ENCODE measurements at regions not wholly inside any gene's neighbourhood (a gene's known extent, or its start where the extent isn't known, plus 50 kb on each side); places are given as distances from the start of the nearest gene placed in this dataset.
"Not testable (repeated sequence)": the region's sequence is repeated elsewhere in the genome, so short reads cannot be mapped to it uniquely, and the experiment has no call there.

DNA sequence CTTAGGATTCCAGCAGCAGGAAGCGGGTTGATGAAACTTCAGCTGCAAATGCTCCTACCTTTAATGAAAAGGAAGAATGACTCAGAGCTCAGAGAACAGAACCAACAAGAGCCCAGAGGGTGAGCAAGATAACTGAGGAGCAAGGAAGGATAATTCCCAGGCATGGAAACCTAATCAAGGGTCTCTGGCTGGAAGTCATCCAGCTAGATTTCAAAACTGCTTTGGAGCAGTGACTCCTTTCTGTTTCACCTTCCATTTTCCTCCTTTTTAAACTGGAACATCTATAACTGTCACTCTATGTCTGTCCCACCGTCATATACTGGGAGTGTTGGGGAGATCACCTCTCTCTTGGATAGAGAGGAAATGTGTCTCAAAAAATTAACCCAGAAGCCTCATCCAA, 148.4 kb upstream of the RAB6C start:
- no peak for DNase-seq

DNA sequence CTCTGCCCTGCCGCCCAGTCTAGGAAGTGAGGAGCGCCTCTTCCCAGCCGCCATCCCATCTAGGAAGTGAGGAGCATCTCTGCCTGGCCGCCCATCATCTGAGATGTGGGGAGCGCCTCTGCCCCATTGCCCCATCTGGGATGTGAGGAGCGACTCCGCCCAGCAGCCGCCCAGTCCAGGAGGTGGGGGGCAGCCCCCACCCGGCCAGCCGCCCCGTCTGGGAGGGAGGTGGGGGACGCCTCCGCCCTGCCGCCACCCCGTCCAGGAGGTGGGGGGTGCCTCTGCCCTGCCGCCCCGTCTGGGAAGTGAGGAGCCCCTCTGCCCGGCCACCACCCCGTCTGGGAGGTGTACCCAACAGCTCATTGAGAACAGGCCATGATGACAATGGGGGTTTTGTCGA, 146.0 kb upstream of the RAB6C start:
- not testable (repeated sequence) for DNase-seq

DNA sequence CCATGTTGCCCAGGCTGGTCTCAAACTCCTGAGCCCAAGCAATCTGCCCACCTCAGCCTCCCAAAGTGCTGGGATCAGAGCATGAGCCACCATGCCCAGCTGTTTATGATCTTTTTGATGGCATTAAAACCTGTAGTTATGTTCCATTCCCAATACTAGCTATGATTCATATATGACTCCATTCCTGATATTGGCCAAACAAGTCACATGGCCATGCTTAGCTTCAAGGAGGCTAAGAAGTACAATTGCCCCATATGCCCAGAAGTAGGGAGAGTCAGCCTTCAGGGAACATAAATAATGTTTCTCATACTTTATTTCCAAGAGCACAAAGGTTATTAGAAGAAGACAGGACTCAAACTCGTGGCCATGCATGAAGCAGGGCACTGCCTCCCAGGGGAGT, 132.4 kb upstream of the RAB6C start:
- no peak for DNase-seq

DNA sequence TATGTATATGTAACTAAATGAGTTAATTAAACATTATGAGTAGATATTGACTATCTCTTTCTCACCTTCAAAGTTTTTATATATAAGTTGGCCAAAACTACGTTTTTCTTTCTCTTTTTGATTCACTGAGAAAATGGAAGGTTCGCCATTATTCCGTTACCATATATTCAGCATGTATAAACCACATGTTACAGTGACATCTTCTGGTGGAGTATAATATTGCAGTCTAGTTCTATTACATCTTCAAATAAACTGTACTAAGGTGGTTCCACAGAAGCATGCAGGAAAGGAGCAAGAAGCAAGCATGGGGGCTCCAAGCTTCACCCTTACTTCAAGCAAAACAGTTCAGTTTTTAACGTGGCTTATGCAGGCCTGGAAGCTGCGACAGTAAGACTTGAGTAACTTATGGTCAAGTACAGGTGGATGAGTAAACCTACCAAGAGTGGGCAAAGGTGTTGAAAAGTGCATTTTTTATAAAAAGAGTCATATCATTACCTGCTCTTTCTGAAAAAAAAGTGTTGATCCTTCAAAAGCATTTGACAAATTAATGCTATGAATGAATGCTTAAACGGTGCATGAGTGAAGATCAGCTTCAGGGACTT, 129.8 kb upstream of the RAB6C start:
- no peak for DNase-seq

DNA sequence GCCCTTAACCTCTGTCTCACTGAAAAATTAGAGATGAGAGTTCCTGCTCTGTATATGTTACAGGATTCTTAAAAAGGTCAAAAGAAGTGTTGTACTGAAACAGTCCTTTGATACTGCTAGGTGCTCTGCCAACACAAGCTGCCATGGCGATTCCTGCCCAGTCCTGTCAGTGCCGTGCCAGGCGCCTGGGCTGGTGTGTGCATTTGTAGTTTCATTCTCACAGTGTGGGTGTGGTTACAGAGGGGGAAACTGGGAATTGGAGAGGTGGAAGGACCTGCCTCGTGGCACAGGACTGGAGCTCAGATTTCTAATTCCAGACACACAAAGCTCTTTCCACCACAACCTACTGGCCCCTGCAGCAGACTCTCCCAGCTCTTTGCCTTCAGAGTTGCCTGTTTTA, 122.3 kb upstream of the RAB6C start:
- DNase-seq = no peak

- DNase-seq = no peak
Measured at GRCh38 chr2:129859175-129859574, 120.3 kb upstream of the RAB6C start.

- no peak for DNase-seq
Measured at GRCh38 chr2:129860088-129860487, 119.4 kb upstream of the RAB6C start.

- DNase-seq = no peak
Measured at GRCh38 chr2:129861666-129862288, 117.7 kb upstream of the RAB6C start.

DNA sequence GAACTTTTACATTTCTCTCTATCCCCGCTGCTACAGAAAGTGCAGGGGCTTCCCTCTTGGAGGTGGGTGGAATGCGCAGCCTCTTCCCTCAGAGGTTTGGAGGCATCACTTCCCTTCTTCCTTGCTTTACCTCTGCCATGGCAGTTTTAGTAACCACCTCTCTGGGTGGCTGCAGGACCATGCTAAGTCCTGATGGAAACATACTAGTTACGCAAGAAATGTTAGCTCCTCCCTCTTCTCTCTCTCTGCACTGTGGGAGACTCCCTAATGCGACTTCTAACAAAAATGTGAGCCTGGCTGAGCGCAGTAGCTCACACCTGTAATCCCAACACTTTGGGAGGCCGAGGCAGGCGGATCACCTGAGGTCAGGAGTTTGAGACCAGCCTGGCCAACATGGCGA, 116.8 kb upstream of the RAB6C start:
- DNase-seq = no peak

DNA sequence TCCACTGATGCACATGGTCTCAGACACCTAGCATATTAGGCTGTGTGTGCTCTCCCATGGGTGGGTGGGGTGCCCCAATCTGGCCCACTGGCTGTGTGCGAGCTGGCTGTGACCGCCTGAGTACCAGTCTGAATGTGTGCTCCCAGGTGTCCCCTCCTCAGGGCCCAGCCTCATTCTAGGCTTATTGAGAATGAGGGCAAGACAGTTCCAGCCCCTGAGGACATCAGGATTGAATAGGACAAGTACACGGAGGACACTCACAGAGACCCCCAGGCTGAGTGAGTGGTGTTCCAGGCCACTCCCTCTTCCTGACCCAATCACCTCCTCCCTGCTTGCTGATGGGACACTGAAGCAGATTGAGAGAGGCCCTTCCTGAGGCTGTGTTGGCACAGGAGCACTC, 116.1 kb upstream of the RAB6C start:
- no peak for DNase-seq

DNA sequence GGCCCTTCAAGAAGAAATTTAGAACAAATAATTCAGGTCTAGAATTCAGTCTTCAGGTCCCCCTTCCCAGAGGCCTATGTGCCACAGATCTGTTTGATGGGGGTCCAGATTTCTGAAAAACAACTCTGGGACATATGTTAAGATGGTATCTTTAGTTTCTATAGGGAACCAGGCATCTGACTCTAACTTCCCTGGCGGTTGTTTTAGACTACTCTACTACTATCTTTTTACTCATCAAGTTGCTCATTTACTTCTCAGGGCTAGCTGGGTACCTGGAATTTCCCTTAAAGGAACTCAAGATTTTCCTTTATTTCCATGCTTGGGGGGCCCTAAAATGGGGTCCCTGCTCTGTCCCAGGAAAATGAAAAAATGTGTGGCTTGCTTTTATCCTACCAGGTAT, 114.7 kb upstream of the RAB6C start:
- DNase-seq = no peak

GRCh38 chr2:129865976-129866375, 113.5 kb upstream of the RAB6C start:
- DNase-seq = no peak

GRCh38 chr2:129866391-129866790, 113.1 kb upstream of the RAB6C start:
- DNase-seq = no peak

GRCh38 chr2:129868151-129868550, 111.3 kb upstream of the RAB6C start:
- DNase-seq = no peak

DNA sequence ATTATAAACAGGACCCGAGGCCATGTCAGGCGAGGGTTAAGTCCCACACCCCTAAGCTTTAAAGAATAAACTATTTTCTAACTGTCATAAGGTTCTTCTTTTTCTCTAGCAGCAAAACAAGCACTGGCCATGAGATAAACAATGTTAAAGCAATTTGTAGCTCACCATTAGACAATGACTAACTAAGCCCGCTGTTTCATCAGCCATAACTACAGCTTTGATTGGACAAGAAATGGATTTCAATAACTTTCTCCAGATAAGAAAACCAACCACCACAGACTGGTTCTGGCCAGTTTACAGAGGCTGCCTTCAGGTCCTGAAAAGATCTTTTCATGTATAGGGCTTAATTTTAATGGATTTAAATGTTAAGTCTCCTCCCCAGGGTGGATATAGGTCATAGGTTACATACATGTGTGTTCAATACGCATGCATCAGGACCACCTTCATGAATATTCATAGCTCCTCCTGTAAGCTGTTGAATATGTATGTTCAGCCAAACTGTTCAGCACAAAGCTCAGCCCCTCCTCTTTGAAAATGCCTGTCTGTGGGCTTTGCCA, 108.7 kb upstream of the RAB6C start:
- no peak for DNase-seq

GRCh38 chr2:129872446-129872845, 107.0 kb upstream of the RAB6C start:
- no peak for DNase-seq

- no peak for DNase-seq
Measured at GRCh38 chr2:129876541-129876940, 102.9 kb upstream of the RAB6C start.

GRCh38 chr2:129877289-129877741, 102.2 kb upstream of the RAB6C start:
- peak; percentile 78 for DNase-seq

DNA sequence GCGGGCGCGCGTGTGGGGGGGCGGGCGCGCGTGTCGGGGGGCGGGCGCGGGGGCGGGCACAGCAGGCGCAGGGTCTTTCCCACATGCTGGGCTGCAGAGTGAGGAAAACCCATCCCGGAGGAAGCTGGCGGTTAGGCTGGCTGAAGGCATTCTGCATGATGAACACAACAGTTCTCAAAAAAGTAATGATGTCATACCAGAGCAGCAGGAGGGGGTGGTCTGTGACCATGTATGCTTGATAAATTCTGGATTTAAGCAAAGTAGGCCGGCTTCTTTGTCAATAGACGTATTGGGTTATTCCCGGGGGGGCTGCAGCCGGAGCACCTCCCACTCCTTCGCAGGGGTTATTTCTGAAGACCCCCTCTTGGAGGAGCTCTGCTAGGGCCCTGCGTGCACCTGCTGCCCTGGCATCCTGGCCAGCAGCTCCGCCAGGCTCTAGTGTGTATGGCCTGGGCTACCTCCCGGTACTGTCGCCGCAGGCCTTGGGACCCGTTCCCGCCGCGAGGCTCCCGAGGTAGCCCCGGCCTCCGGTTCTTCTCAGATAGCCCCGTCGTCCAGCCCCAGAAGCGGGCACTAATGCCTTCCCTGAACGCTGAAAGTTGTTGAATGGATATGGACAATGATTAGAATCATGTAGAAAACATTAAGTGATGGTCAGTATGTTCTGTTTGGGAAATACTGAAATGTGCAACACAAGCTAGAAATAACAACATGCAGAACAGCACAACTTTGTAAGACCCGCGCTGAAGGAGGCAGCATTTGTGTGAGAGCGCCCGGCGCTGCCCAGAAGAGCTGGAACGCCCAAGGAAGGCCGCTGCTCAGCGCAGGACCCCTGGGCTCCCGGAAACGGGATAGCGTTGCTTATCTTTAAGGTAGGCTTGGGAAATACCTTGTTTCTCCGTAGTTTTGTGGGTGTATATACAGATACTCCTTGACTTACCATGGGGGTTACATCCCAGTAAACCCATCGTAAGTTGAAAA, 101.4 kb upstream of the RAB6C start:
- DNase-seq = no peak

DNA sequence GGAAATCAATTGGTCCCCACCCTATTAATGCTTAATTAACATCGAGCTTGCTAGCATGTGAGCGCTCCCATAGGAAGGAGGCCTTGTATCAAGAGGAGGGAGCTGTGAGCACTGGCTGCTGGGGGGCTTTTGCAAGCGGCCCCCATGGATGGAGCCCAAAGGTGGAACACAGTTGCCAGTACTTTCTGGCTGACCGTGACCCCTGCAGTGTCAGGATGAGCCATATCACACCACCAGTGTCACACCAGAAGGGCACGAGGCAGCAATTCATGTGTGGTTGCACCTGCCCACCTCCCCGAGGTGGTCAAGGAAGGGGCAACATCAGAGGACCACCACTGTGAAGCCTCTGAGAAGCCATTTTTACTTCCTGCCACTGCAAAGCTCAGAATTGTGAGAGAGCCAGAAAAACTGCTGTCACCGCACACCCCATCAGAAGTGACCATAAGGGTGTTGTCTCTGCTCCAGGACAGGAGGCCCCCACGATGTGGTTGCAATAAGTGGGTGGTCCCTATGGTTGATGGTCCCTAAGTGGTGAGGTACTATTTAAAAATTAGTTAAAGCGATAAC, 99.8 kb upstream of the RAB6C start:
- DNase-seq = no peak

DNA sequence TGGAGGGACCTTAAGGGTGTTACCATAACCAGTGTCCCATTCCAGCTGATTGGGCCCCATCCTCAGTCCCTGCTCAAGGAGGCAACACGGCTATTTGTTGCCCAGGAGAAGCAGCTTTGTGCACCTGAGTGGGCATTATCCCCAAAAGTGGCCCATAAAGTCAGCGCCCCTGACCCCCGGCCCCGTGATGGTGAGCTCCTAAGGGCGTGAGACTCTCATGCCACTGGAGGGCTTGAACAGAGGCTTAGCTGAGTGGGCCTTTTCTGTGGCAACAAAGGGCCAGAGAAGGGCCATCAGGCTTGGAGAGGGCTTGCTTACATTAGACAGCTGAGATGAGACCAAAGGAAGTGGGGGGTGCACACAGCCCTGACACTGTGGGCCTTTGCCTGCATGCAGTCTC, 99.2 kb upstream of the RAB6C start:
- no peak for DNase-seq

DNA sequence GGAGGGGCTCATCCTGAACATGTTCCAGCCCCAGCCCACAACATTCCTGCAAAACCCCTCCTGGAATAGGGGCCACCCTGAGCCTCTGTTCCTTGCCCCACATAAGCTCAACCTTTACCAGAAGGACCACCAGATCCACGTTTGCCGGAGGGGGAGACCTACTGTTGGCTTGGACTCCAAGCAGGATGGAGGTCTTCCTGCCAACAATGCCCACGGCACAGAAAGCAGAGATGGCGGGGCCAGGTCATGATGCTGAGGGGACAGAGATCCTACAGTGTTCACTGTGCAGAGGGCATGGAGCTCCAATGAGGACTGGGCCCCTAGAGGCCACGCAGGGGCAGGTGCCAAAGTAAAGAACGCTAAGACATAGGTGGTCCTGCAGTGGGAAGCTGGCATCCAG, 98.5 kb upstream of the RAB6C start:
- DNase-seq = no peak

DNA sequence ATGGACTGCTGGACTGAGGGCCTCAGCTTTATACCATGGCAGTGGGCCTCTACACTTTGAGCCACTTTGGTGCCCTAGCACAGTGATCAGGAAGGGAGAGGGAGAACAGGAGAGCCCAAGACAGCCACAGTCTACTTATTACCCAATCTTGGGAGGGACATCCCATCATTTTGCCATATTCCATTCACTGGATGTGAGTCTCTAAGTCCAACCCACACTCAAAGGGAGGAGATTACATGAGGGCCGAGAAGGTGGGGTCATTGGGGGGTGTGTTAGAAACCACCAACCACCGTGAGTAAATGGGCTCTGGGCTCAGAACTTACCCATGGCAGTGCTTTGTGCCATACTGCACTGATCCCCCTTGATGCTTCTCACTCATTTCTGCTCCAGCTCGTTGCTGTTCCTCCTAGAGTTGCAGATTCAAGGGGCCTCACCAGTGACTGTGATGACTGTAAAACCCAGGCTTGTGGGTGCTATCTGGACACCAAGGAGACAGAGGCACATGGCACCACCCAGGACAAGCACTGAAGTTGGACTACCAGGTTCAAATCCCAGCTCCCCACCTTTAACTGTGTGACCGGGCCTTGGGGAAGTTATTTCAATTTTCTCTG, 97.6 kb upstream of the RAB6C start:
- DNase-seq = no peak

All from T-helper 9 cell (primary cell).